Osteoblast (primary cell): ENCODE measurements at regions not wholly inside any gene's neighbourhood (a gene's known extent, or its start where the extent isn't known, plus 50 kb on each side); places are given as distances from the start of the nearest gene placed in this dataset.

Experiments
- DNase-seq: peaks from one replicate; pipeline ENCODE4 v3.0.0; 2011; ENCODE audit warnings: low spot score, mixed read lengths; ENCODE audit not compliant: insufficient read length; ENCODE audit errors: missing footprints
- H2AFZ ChIP-seq: 2 replicates; pipeline ENCODE4 v1.6.0; 2011; ENCODE audit warnings: mild to moderate bottlenecking, low read length
- H3K27ac ChIP-seq: 2 replicates; pipeline ENCODE4 v1.5.1; 2011; ENCODE audit warnings: mild to moderate bottlenecking, low read depth, low read length, moderate library complexity
- H3K27me3 ChIP-seq: 2 replicates; pipeline ENCODE4 v1.6.0; 2012; ENCODE audit warnings: mild to moderate bottlenecking, control low read depth, inconsistent platforms, low read length, moderate library complexity; ENCODE audit not compliant: insufficient read depth
- H3K36me3 ChIP-seq: 2 replicates; pipeline ENCODE4 v1.5.1; 2011; ENCODE audit warnings: mild to moderate bottlenecking, low read length, control low read depth, moderate library complexity; ENCODE audit not compliant: insufficient read depth
- H3K4me1 ChIP-seq: 2 replicates; pipeline ENCODE4 v1.5.1; 2011; ENCODE audit warnings: mild to moderate bottlenecking, low read length, control low read depth, moderate library complexity; ENCODE audit not compliant: insufficient read depth
- H3K4me2 ChIP-seq: 2 replicates; pipeline ENCODE4 v1.6.0; 2011; ENCODE audit warnings: mild to moderate bottlenecking, low read length; ENCODE audit not compliant: insufficient read depth
- H3K4me3 ChIP-seq: fragments of 200-600 bp; sonication (generic); 3 replicates; pipeline ENCODE4 v1.5.1; 2012; ENCODE audit warnings: mild to moderate bottlenecking, low read length, inconsistent platforms; ENCODE audit not compliant: insufficient read depth
- H3K79me2 ChIP-seq: 2 replicates; pipeline ENCODE4 v1.6.0; 2012; ENCODE audit warnings: mild to moderate bottlenecking, low read length, control low read depth, inconsistent platforms; ENCODE audit not compliant: insufficient read depth
- H3K9me3 ChIP-seq: 2 replicates; pipeline ENCODE4 v1.5.1; 2011; ENCODE audit warnings: low read depth, low read length, control low read depth
- H4K20me1 ChIP-seq: 2 replicates; pipeline ENCODE4 v1.6.0; 2012; ENCODE audit warnings: mild to moderate bottlenecking, low read length, control low read depth; ENCODE audit not compliant: insufficient read depth
- TF ChIP-seq, protein P1 (sequence below): IDR thresholded peaks from 2 replicates; pipeline ENCODE4 v1.5.1; 2011; ENCODE audit warnings: mild to moderate bottlenecking, low read depth, low read length, moderate library complexity; ENCODE audit errors: extremely low read depth

GRCh38 chr10:104548090-104548489 lies 93.0 kb upstream of the SORCS3 start:
- Histone ChIP-seq H3K4me3 (no peak overlapping the region), H4K20me1 (no peaks in the 10 kb centered on the region), H3K4me2 (no peak overlapping the region), H2AFZ (no peak overlapping the region), H3K4me1 (no peaks in the 10 kb centered on the region), H3K27ac (no peak overlapping the region), H3K9me3 (no peaks in the 10 kb centered on the region), H3K27me3 (no peaks in the 10 kb centered on the region), H3K79me2 (no peaks in the 10 kb centered on the region), H3K36me3 (no peaks in the 10 kb centered on the region)
- no peak for DNase-seq
- TF ChIP-seq, protein P1, sequence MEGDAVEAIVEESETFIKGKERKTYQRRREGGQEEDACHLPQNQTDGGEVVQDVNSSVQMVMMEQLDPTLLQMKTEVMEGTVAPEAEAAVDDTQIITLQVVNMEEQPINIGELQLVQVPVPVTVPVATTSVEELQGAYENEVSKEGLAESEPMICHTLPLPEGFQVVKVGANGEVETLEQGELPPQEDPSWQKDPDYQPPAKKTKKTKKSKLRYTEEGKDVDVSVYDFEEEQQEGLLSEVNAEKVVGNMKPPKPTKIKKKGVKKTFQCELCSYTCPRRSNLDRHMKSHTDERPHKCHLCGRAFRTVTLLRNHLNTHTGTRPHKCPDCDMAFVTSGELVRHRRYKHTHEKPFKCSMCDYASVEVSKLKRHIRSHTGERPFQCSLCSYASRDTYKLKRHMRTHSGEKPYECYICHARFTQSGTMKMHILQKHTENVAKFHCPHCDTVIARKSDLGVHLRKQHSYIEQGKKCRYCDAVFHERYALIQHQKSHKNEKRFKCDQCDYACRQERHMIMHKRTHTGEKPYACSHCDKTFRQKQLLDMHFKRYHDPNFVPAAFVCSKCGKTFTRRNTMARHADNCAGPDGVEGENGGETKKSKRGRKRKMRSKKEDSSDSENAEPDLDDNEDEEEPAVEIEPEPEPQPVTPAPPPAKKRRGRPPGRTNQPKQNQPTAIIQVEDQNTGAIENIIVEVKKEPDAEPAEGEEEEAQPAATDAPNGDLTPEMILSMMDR, result no peak

GRCh38 chr10:104556831-104557230 lies 84.3 kb upstream of the SORCS3 start:
- H3K4me3 ChIP-seq, result no peak overlapping the region
- H4K20me1 ChIP-seq, result no peaks in the 10 kb centered on the region
- no peaks in the 10 kb centered on the region for H3K4me1 ChIP-seq
- H3K4me2 ChIP-seq, result no peak overlapping the region
- no peaks in the 10 kb centered on the region for H3K79me2 ChIP-seq
- no peaks in the 10 kb centered on the region for H3K36me3 ChIP-seq
- no peaks in the 10 kb centered on the region for H3K9me3 ChIP-seq
- H3K27ac ChIP-seq, result no peak overlapping the region
- H3K27me3 ChIP-seq, result no peaks in the 10 kb centered on the region
- TF ChIP-seq, protein P1, result no peak
- no peak overlapping the region for H2AFZ ChIP-seq
- DNase-seq, result no peak

- no peak for DNase-seq
- H3K4me2 ChIP-seq, result no peak overlapping the region
- no peaks in the 10 kb centered on the region for H3K27me3 ChIP-seq
- H3K4me1 ChIP-seq, result no peaks in the 10 kb centered on the region
- H3K4me3 ChIP-seq, result no peak overlapping the region
- no peaks in the 10 kb centered on the region for H4K20me1 ChIP-seq
- H3K36me3 ChIP-seq, result no peaks in the 10 kb centered on the region
- H3K79me2 ChIP-seq, result no peaks in the 10 kb centered on the region
- H3K27ac ChIP-seq, result no peak overlapping the region
- H2AFZ ChIP-seq, result no peak overlapping the region
- H3K9me3 ChIP-seq, result no peaks in the 10 kb centered on the region
- TF ChIP-seq, protein P1, result no peak
Measured at GRCh38 chr10:104557966-104558365, 83.1 kb upstream of the SORCS3 start.

- Histone ChIP-seq H3K9me3 (no peaks in the 10 kb centered on the region), H3K4me3 (no peak overlapping the region), H2AFZ (no peak overlapping the region), H3K79me2 (no peaks in the 10 kb centered on the region), H3K27me3 (no peaks in the 10 kb centered on the region), H3K4me1 (no peaks in the 10 kb centered on the region), H3K4me2 (no peak overlapping the region), H3K36me3 (no peaks in the 10 kb centered on the region), H4K20me1 (no peaks in the 10 kb centered on the region), H3K27ac (no peak overlapping the region)
- TF ChIP-seq, protein P1, result no peak
- DNase-seq, result no peak
Measured at GRCh38 chr10:104559935-104560334, 81.2 kb upstream of the SORCS3 start.
